ENCODE measurements at regions not wholly inside any gene's neighbourhood (a gene's known extent, or its start where the extent isn't known, plus 50 kb on each side); places are given as distances from the start of the nearest gene placed in this dataset.

DNA sequence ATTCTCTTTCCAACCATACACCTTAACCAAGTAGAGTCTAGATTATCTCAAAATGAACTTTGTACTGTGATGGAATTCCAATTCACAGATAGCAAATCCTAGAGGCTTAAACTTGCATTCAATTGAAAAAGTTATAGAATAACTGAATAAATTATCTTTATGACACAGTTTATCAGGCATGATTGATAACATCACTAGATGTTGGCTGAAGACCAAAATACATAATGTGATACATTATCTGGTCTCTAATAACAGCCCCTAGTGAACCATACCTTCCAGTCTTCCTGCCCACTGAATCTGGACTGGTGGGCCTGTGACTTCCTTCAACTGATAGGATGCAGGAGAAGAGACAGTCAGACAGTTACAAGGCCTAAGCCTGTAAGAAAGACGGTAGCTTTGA, 165.2 kb upstream of the CMC1 start:
- Histone ChIP-seq H3K9me3 (no peaks in the 10 kb centered on the region), H3K27ac (no peak overlapping the region), H3K36me3 (no peaks in the 10 kb centered on the region), H3K27me3 (replicated peaks in 1 of 7) (no peaks in the 10 kb centered on the region), H3K4me3 (no peak overlapping the region), H3K4me1 (no peaks in the 10 kb centered on the region)
- intact Hi-C loops (cut with DNase I; ENCODE audit: low total_unique reads) = no loop called here
- no peak for TF ChIP-seq POLR2A (IDR thresholded peaks at IDR 0.05)
- TF ChIP-seq, protein P1, sequence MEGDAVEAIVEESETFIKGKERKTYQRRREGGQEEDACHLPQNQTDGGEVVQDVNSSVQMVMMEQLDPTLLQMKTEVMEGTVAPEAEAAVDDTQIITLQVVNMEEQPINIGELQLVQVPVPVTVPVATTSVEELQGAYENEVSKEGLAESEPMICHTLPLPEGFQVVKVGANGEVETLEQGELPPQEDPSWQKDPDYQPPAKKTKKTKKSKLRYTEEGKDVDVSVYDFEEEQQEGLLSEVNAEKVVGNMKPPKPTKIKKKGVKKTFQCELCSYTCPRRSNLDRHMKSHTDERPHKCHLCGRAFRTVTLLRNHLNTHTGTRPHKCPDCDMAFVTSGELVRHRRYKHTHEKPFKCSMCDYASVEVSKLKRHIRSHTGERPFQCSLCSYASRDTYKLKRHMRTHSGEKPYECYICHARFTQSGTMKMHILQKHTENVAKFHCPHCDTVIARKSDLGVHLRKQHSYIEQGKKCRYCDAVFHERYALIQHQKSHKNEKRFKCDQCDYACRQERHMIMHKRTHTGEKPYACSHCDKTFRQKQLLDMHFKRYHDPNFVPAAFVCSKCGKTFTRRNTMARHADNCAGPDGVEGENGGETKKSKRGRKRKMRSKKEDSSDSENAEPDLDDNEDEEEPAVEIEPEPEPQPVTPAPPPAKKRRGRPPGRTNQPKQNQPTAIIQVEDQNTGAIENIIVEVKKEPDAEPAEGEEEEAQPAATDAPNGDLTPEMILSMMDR (IDR thresholded peaks at IDR 0.05 in 8 of 11, conservative IDR thresholded peaks at IDR 0.05 in 3 of 11) = no peak
- no peak for TF ChIP-seq POLR2AphosphoS5 (IDR thresholded peaks at IDR 0.05)
- no peak for DNase-seq
- WGBS, 5 donors = 84 to 100% (median 92%) methylated on average over 1 of the region's 1 CpG

DNA sequence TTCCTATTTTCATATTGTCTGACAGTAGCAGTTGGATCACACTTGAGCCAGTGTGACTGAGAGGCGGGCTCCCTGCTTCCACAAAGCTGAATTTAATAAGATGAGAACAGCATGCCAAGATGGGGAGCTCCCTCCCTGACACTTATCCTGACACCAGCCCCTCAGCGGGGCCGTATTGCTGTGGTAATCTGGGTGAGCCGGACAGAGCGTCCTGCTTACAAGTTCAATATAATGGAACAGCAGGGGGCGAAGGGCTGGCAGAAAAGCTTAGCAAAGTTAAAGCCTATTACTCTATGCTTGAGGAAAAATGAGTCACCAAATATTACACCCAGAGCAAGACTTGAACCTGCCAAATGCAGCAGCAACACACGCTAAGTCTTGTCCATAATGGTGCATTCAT, 163.8 kb upstream of the CMC1 start:
- intact Hi-C loops (cut with DNase I; ENCODE audit: low total_unique reads) = no loop called here
- H3K9me3 ChIP-seq = no peaks in the 10 kb centered on the region
- TF ChIP-seq POLR2A (IDR thresholded peaks at IDR 0.05) = no peak
- TF ChIP-seq, protein P1 (IDR thresholded peaks at IDR 0.05 in 8 of 11, conservative IDR thresholded peaks at IDR 0.05 in 3 of 11) = peak in 1 of 11 experiments; percentile 7
- whole genome bisulfite sequencing, 5 donors = 68 to 91% (median 72%) methylated on average over 7 of the region's 7 CpGs
- no peak overlapping the region for H3K27ac ChIP-seq
- no peak overlapping the region for H3K4me3 ChIP-seq
- no peaks in the 10 kb centered on the region for H3K27me3 ChIP-seq (replicated peaks in 1 of 7)
- no peaks in the 10 kb centered on the region for H3K4me1 ChIP-seq
- no peak for DNase-seq
- no peaks in the 10 kb centered on the region for H3K36me3 ChIP-seq

- TF ChIP-seq POLR2AphosphoS5 (IDR thresholded peaks at IDR 0.05) = no peak
- TF ChIP-seq POLR2A (IDR thresholded peaks at IDR 0.05) = no peak
- TF ChIP-seq, protein P1 (IDR thresholded peaks at IDR 0.05 in 8 of 11, conservative IDR thresholded peaks at IDR 0.05 in 3 of 11) = no peak
- Histone ChIP-seq H3K9me3 (no peaks in the 10 kb centered on the region), H3K27ac (no peak overlapping the region), H3K36me3 (no peaks in the 10 kb centered on the region), H3K27me3 (replicated peaks in 1 of 7) (no peaks in the 10 kb centered on the region), H3K4me1 (no peaks in the 10 kb centered on the region), H3K4me3 (no peak overlapping the region)
- WGBS, 5 donors = 64 to 95% (median 76%) methylated on average over 1 of the region's 1 CpG
- no peak for DNase-seq
- intact Hi-C loops (cut with DNase I; ENCODE audit: low total_unique reads) = no loop called here
These were observed 162.9 kb upstream of the CMC1 start for GRCh38 chr3:28078536-28078935.

DNA sequence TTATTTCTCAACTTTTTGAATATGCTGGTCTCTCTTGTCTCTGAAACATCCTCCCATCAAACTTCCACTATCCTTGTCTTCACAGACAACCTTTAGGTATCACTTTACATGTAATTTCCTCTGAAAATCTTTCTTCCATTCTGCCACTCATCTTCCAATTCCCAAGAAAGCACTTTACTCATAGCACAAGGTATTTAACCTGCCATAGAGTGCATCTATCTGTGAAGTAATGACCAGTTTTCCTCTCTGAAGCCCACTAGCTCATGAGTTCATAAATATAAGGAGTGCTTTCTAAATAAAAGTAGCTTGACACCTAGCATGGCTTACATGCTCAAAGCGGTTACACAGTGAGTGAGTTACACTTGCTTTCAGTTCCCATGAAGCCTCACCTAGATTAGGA, 160.7 kb upstream of the CMC1 start:
- Histone ChIP-seq H3K9me3 (no peaks in the 10 kb centered on the region), H3K4me1 (no peaks in the 10 kb centered on the region), H3K36me3 (no peaks in the 10 kb centered on the region), H3K4me3 (no peak overlapping the region), H3K27ac (no peak overlapping the region), H3K27me3 (replicated peaks in 1 of 7) (no peaks in the 10 kb centered on the region)
- WGBS, 5 donors = 78 to 97% (median 89%) methylated on average over 1 of the region's 1 CpG
- no peak for DNase-seq
- TF ChIP-seq POLR2AphosphoS5 (IDR thresholded peaks at IDR 0.05) = no peak
- intact Hi-C loops (cut with DNase I; ENCODE audit: low total_unique reads) = no loop called here

DNA sequence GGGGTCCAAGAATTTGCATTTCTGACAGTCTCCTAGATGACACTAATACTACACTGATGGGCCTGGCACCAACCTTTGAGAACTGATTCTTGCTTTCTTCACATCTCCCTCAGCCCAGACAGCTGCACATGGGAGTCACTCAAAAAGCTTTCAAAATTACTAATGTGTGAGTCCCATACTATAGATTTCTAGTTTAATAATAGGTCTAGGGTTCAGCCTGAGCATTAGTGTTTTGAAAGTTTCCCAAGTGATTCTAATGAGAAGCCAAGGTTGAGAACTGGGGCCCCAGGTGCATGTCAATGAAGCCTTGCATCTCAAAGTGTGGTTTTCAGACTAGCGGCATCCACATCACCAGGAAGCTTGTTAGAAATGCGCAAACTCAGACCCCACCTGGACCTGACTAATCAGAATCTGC, 159.9 kb upstream of the CMC1 start:
- Histone ChIP-seq H3K4me3 (no peak overlapping the region), H3K9me3 (no peaks in the 10 kb centered on the region), H3K36me3 (no peaks in the 10 kb centered on the region), H3K27ac (no peak overlapping the region), H3K4me1 (no peaks in the 10 kb centered on the region), H3K27me3 (replicated peaks in 1 of 7) (no peaks in the 10 kb centered on the region)
- WGBS, 5 donors = 72 to 87% (median 81%) methylated on average over 2 of the region's 2 CpGs
- intact Hi-C loops (cut with DNase I; ENCODE audit: low total_unique reads) = no loop called here
- TF ChIP-seq, protein P1 (IDR thresholded peaks at IDR 0.05 in 8 of 11, conservative IDR thresholded peaks at IDR 0.05 in 3 of 11) = no peak
- TF ChIP-seq POLR2AphosphoS5 (IDR thresholded peaks at IDR 0.05) (no peak), POLR2A (IDR thresholded peaks at IDR 0.05) (no peak)
- DNase-seq = no peak
